WTC11 (cell line): ENCODE measurements at regions not wholly inside any gene's neighbourhood (a gene's known extent, or its start where the extent isn't known, plus 50 kb on each side); places are given as distances from the start of the nearest gene placed in this dataset.

ENCODE experiments used
- AFF4 ChIP-seq: sonication (generic); formaldehyde crosslinking; IDR thresholded peaks from 2 replicates; pipeline ENCODE4 v1.8.1; 2023; ENCODE audit warnings: mild to moderate bottlenecking, missing genetic modification reagents, borderline replicate concordance
- ATF3 ChIP-seq: sonication (generic); formaldehyde crosslinking; conservative IDR thresholded peaks from 2 replicates; pipeline ENCODE4 v1.8.1; 2022; ENCODE audit warnings: mild to moderate bottlenecking, missing genetic modification reagents
- CTCF ChIP-seq: fragments of 200-600 bp; IDR thresholded peaks from 2 replicates; pipeline ENCODE4 v1.8.0; 2022; ENCODE audit warnings: antibody characterized with exemption
- GABPB1 ChIP-seq: sonication (generic); formaldehyde crosslinking; IDR thresholded peaks from 2 replicates; pipeline ENCODE4 v1.8.1; 2023; ENCODE audit warnings: mild to moderate bottlenecking, missing genetic modification reagents
- MAX ChIP-seq: sonication (generic); formaldehyde crosslinking; IDR thresholded peaks from 2 replicates; pipeline ENCODE4 v1.8.0; 2022; ENCODE audit warnings: mild to moderate bottlenecking, missing genetic modification reagents
- NFYB ChIP-seq: sonication (generic); formaldehyde crosslinking; conservative IDR thresholded peaks from 2 replicates; pipeline ENCODE4 v1.8.0; 2022; ENCODE audit warnings: low read depth, missing genetic modification reagents
- TEAD4 ChIP-seq: sonication (generic); formaldehyde crosslinking; IDR thresholded peaks from 2 replicates; pipeline ENCODE4 v1.8.0; 2022; ENCODE audit warnings: mild to moderate bottlenecking, missing genetic modification reagents
- USF1 ChIP-seq: sonication (generic); formaldehyde crosslinking; IDR thresholded peaks from 2 replicates; pipeline ENCODE4 v1.8.0; 2022; ENCODE audit warnings: mild to moderate bottlenecking, missing genetic modification reagents
- ZNF121 ChIP-seq: sonication (generic); formaldehyde crosslinking; IDR thresholded peaks from 2 replicates; pipeline ENCODE4 v1.8.0; 2023; ENCODE audit warnings: missing genetic modification reagents
- ZNF317 ChIP-seq: sonication (generic); formaldehyde crosslinking; IDR thresholded peaks from 2 replicates; pipeline ENCODE4 v1.8.1; 2023; ENCODE audit warnings: low read depth, mild to moderate bottlenecking, moderate library complexity, missing genetic modification reagents, borderline replicate concordance

- peak; percentile 41 for TF ChIP-seq CTCF
- TF ChIP-seq NFYB (CRISPR knock-in tag), result no peak
- no peak for TF ChIP-seq GABPB1 (CRISPR knock-in tag)
- TF ChIP-seq MAX (CRISPR knock-in tag), result no peak
- no peak for TF ChIP-seq AFF4
- TF ChIP-seq ZNF121 (CRISPR knock-in tag), result no peak
- no peak for TF ChIP-seq TEAD4 (CRISPR knock-in tag)
- TF ChIP-seq ZNF317, result no peak
- TF ChIP-seq USF1, result no peak
- TF ChIP-seq ATF3 (CRISPR knock-in tag), result no peak
These were observed 503.5 kb downstream of the LRFN5 start for GRCh38 chr14:42110167-42110566.
